HFF-Myc (cell line): ENCODE measurements at regions not wholly inside any gene's neighbourhood (a gene's known extent, or its start where the extent isn't known, plus 50 kb on each side); places are given as distances from the start of the nearest gene placed in this dataset.
"Not testable (repeated sequence)": the region's sequence is repeated elsewhere in the genome, so short reads cannot be mapped to it uniquely, and the experiment has no call there.

Experiments used
- DNase-seq: peaks from one replicate; pipeline ENCODE4 v3.0.0-alpha.2; 2011; ENCODE audit warnings: low read depth; ENCODE audit errors: extremely low read depth
- H3K4me3 ChIP-seq: replicated peaks from 2 replicates; pipeline ENCODE4 v1.5.1; 2011; ENCODE audit warnings: low read depth, mild to moderate bottlenecking, control low read depth, low read length
- CTCF ChIP-seq: IDR thresholded peaks from 2 replicates; pipeline ENCODE4 v1.5.1; 2012; ENCODE audit warnings: mild to moderate bottlenecking, low read depth, low read length, control low read depth; ENCODE audit errors: missing control alignments

DNA sequence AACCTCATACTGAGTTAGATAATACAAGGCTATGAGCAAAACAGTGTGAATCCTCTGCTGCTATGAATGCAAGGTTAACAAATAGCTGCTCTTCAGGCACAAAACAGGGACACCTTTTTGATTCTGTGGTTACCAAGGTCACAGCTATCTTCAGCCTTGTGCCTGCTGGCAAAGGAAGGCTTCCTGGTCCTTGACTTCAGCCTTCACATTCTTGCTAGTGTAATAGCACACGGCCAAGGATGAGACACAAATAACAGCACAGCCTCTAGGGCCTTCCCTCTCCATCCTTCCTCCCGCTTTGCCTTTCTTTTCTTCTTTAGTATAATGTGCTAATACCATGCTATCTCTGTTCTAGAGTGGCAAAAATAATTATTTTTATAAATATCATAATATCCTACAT, 130.6 kb upstream of the CAV2 start:
- H3K4me3 ChIP-seq: no peak overlapping the region
- no peak for TF ChIP-seq CTCF
- DNase-seq: no peak

GRCh38 chr7:116371536-116371935, 128.0 kb upstream of the CAV2 start:
- not testable (repeated sequence) for DNase-seq, H3K4me3 ChIP-seq

- H3K4me3 ChIP-seq: not testable (repeated sequence)
These were observed 126.3 kb upstream of the CAV2 start for GRCh38 chr7:116373229-116373628.

DNA sequence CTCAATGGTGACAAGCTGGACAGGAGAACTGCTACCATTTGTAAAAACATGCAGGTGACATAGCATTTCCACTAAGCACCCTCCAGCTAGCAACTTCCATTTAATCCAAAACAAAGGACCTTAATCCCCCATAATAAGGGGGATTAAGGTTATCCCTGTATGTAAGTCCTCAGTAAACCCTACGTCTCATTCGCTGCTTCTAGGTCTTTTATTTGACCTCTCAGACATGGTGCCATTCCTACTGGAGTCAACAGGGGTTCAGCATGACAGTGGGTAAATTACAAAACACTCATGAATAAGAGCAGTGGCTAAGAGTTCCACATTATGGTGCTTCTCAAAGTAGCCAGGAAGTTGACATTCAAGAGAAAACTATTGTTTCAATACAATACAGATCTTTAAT, 121.8 kb upstream of the CAV2 start:
- no peak overlapping the region for H3K4me3 ChIP-seq
- TF ChIP-seq CTCF: no peak
- DNase-seq: no peak

More at GRCh38 chr7:116373229-116373628, 126.3 kb upstream of the CAV2 start:
- not testable (repeated sequence) for DNase-seq

GRCh38 chr7:116380025-116380424, 119.5 kb upstream of the CAV2 start:
- H3K4me3 ChIP-seq: no peak overlapping the region
- TF ChIP-seq CTCF: no peak
- DNase-seq: no peak

DNA sequence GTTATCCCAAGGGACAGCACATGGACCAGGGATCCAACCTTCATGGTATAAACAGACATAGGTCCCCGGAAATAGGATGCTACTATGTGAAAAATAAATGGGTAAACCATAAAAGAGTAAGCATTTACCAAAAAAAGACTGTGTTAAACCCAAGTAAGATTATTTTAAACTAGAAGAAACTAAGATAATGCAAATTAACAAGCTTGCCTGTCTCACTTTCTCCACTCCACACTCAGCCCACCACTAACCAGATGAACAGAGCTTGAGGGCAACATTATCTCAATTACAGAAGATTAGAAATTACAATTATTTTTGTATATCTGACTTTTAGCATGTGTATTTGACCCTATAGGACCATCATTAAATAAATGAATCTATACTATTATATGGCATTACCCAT, 117.2 kb upstream of the CAV2 start:
- no peak overlapping the region for H3K4me3 ChIP-seq
- no peak for DNase-seq
- no peak for TF ChIP-seq CTCF

DNA sequence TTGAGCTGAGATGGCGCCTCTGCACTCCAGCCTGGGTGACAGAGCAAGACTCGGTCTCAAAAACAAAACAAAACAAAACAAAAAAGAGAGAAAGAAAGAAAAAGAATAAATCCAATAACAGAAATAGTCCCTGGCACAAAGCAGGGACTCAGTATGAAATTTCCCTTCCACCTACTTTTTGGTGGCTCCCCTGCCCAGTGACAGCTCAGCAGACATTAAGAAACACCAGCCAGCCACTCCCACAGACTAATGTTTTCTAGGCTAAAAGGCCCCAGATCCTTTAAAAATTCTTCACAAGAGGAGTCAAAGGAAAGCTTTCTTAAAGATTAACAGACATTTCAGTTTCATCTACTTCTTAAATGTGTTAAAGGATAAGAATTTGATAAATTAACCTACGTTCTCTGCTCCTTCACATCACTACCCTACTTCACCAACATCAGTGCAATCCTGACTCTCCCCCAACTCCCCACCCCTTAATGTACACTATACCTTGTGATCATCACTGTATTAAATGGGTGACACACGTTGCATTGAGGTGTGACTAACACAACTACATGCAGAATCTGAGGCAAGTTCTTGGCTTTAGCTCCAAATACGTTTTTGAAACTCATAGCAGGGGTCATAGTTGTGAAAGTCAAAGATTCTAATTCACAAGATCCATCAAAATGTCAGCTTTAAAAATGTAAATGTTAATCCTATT, 114.5 kb upstream of the CAV2 start:
- no peak for TF ChIP-seq CTCF
- H3K4me3 ChIP-seq: no peak overlapping the region
- no peak for DNase-seq

DNA sequence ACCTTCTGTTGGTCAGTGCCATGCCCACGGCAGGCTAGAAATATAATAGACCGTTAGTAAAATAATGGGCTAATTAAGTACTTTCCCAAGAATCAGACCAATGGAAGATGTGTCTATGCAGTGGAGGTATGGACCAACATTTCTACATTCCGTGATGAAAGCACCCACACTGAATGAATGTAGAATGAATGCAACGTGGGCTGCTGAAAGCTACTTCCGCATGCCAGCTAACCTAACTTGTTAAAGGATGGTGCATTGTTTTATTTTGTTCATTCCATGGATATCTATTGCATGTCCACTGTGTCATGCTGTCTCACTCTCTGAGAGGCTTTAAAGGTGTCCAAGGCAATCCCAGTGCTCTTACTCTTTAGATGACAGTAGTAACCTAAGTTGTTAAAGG, 112.9 kb upstream of the CAV2 start:
- no peak for DNase-seq
- TF ChIP-seq CTCF: no peak
- H3K4me3 ChIP-seq: no peak overlapping the region
